HG03060 (cell line): ENCODE measurements at regions not wholly inside any gene's neighbourhood (a gene's known extent, or its start where the extent isn't known, plus 50 kb on each side); places are given as distances from the start of the nearest gene placed in this dataset.
"Not testable (repeated sequence)": the region's sequence is repeated elsewhere in the genome, so short reads cannot be mapped to it uniquely, and the experiment has no call there.

ENCODE experiments used
- ATAC-seq: cut with Tn5 transposase; IDR thresholded peaks from one replicate; pipeline ENCODE4 v1.9.1; 2021; ENCODE audit warnings: low read depth, moderate number of reproducible peaks; ENCODE audit not compliant: unreplicated experiment

- no peak for ATAC-seq
Measured at GRCh38 chr12:31832740-31833729, 104.2 kb upstream of the AMN1 start.

- ATAC-seq = no peak
Measured at GRCh38 chr12:31828071-31828470, 99.2 kb upstream of the AMN1 start.

GRCh38 chr12:31822761-31823160 lies 93.9 kb upstream of the AMN1 start:
- no peak for ATAC-seq

- ATAC-seq = no peak
Measured at GRCh38 chr12:31821484-31821883, 92.7 kb upstream of the AMN1 start.

- no peak for ATAC-seq
Measured at GRCh38 chr12:31820832-31821231, 92.0 kb upstream of the AMN1 start.

- no peak for ATAC-seq
Measured at GRCh38 chr12:31819427-31819826, 90.6 kb upstream of the AMN1 start.

GRCh38 chr12:31818623-31819268 lies 89.9 kb upstream of the AMN1 start:
- no peak for ATAC-seq

- no peak for ATAC-seq
Measured at GRCh38 chr12:31817120-31817519, 88.3 kb upstream of the AMN1 start.

- ATAC-seq = no peak
Measured at GRCh38 chr12:31815096-31815495, 86.3 kb upstream of the AMN1 start.

- ATAC-seq = no peak
Measured at GRCh38 chr12:31813305-31813704, 84.5 kb upstream of the AMN1 start.

- no peak for ATAC-seq
Measured at GRCh38 chr12:31807773-31808097, 78.9 kb upstream of the AMN1 start.

GRCh38 chr12:31807081-31807772 lies 78.4 kb upstream of the AMN1 start:
- ATAC-seq = not testable (repeated sequence)

GRCh38 chr12:31805681-31806080 lies 76.9 kb upstream of the AMN1 start:
- not testable (repeated sequence) for ATAC-seq

GRCh38 chr12:31804707-31805106 lies 75.9 kb upstream of the AMN1 start:
- not testable (repeated sequence) for ATAC-seq

GRCh38 chr12:31804185-31804504 lies 75.3 kb upstream of the AMN1 start:
- no peak for ATAC-seq

GRCh38 chr12:31803306-31804184 lies 74.7 kb upstream of the AMN1 start:
- no peak for ATAC-seq

GRCh38 chr12:31801872-31802271 lies 73.1 kb upstream of the AMN1 start:
- ATAC-seq = no peak

- no peak for ATAC-seq
Measured at GRCh38 chr12:31797230-31797872, 68.5 kb upstream of the AMN1 start.

- no peak for ATAC-seq
Measured at GRCh38 chr12:31796270-31796951, 67.6 kb upstream of the AMN1 start.
